SU-DHL-6 (cell line): ENCODE measurements at regions not wholly inside any gene's neighbourhood (a gene's known extent, or its start where the extent isn't known, plus 50 kb on each side); places are given as distances from the start of the nearest gene placed in this dataset.

Source experiments
- H2AFZ ChIP-seq: fragments of 200-600 bp; sonication (generic); 2 replicates; pipeline ENCODE4 v1.6.1; 2014; ENCODE audit warnings: low read depth, mild to moderate bottlenecking, moderate library complexity, mixed read lengths, antibody characterized with exemption, low read length; ENCODE audit not compliant: severe bottlenecking
- H3F3A ChIP-seq: fragments of 200-600 bp; shearing (Covaris generic); 2 replicates; pipeline ENCODE4 v1.6.0; 2016; ENCODE audit warnings: antibody characterized with exemption, mild to moderate bottlenecking; ENCODE audit not compliant: insufficient read depth
- H3K27ac ChIP-seq: fragments of 200-600 bp; sonication (generic); 2 replicates; pipeline ENCODE4 v1.5.1; 2016; ENCODE audit warnings: low read depth, mild to moderate bottlenecking, low read length, moderate library complexity, mixed read lengths
- H3K27me3 ChIP-seq: fragments of 200-600 bp; sonication (generic), shearing (Covaris generic); 2 replicates; pipeline ENCODE4 v1.6.0; 2014; ENCODE audit warnings: mild to moderate bottlenecking, low read length
- H3K36me3 ChIP-seq: fragments of 200-600 bp; sonication (generic); 2 replicates; pipeline ENCODE4 v1.6.1; 2014; ENCODE audit warnings: mild to moderate bottlenecking, low read length, mixed read lengths
- H3K4me2 ChIP-seq: fragments of 300-600, 200-600 bp; shearing (Covaris generic), sonication (generic); 2 replicates; pipeline ENCODE4 v1.6.0; 2014; ENCODE audit warnings: low read length, low read depth, mild to moderate bottlenecking; ENCODE audit not compliant: poor library complexity, severe bottlenecking
- H3K4me3 ChIP-seq: fragments of 200-600 bp; sonication (generic); 2 replicates; pipeline ENCODE4 v1.5.1; 2014; ENCODE audit warnings: antibody characterized with exemption, low read length, mild to moderate bottlenecking, mixed read lengths; ENCODE audit not compliant: insufficient read depth, poor library complexity, severe bottlenecking
- H3K79me2 ChIP-seq: fragments of 200-600 bp; sonication (generic); 2 replicates; pipeline ENCODE4 v1.6.1; 2014; ENCODE audit warnings: mild to moderate bottlenecking, low read length, moderate library complexity; ENCODE audit not compliant: insufficient read depth
- H3K9ac ChIP-seq: fragments of 200-600 bp; sonication (generic); 2 replicates; pipeline ENCODE4 v1.7.0; 2014; ENCODE audit warnings: mild to moderate bottlenecking, low read length
- H3K9me2 ChIP-seq: fragments of 200-600 bp; sonication (generic); replicated peaks from 2 replicates; pipeline ENCODE4 v1.6.1; 2014; ENCODE audit warnings: low read length; ENCODE audit not compliant: insufficient read depth
- H3K9me3 ChIP-seq: fragments of 200-600 bp; sonication (generic); 2 replicates; pipeline ENCODE4 v1.6.1; 2014; ENCODE audit warnings: low read length, mixed read lengths; ENCODE audit not compliant: insufficient read depth
- H4K20me1 ChIP-seq: fragments of 200-600 bp; sonication (generic); 2 replicates; pipeline ENCODE4 v1.6.1; 2014; ENCODE audit warnings: low read depth, mild to moderate bottlenecking, antibody characterized with exemption, low read length, moderate library complexity, mixed read lengths
- CTCF ChIP-seq: fragments of 200-600 bp; sonication (generic); IDR thresholded peaks from one replicate; pipeline ENCODE4 v1.5.1; 2017; ENCODE audit warnings: antibody characterized with exemption, mild to moderate bottlenecking, low read length, moderate library complexity; ENCODE audit not compliant: insufficient read depth, poor library complexity, severe bottlenecking
- EZH2phosphoT487 ChIP-seq: fragments of 200-600 bp; sonication (generic), shearing (Covaris generic); conservative IDR thresholded peaks from 2 replicates; pipeline ENCODE4 v1.6.1; 2018; ENCODE audit warnings: mild to moderate bottlenecking, antibody characterized with exemption, low read length, moderate library complexity, mixed read lengths

- Histone ChIP-seq H3K9me3 (no peaks in the 10 kb centered on the region), H3K9me2 (no peaks in the 10 kb centered on the region), H3K36me3 (no peaks in the 10 kb centered on the region), H3K4me2 (no peak overlapping the region), H2AFZ (no peak overlapping the region), H3K4me3 (no peak overlapping the region), H3F3A (no peaks in the 10 kb centered on the region), H3K27me3 (no peaks in the 10 kb centered on the region), H3K9ac (no peak overlapping the region), H3K79me2 (no peaks in the 10 kb centered on the region), H4K20me1 (no peaks in the 10 kb centered on the region), H3K27ac (no peak overlapping the region)
- TF ChIP-seq CTCF: no peak
- TF ChIP-seq EZH2phosphoT487: no peak
Measured at GRCh38 chr4:189073739-189074138, 866.9 kb upstream of the FRG1 start.

- Histone ChIP-seq H2AFZ (no peak overlapping the region), H3K36me3 (no peaks in the 10 kb centered on the region), H3K9me2 (no peaks in the 10 kb centered on the region), H3K79me2 (no peaks in the 10 kb centered on the region), H3F3A (no peaks in the 10 kb centered on the region), H3K9ac (no peak overlapping the region), H3K27me3 (no peaks in the 10 kb centered on the region), H4K20me1 (no peaks in the 10 kb centered on the region), H3K27ac (no peak overlapping the region), H3K4me3 (no peak overlapping the region), H3K9me3 (no peaks in the 10 kb centered on the region), H3K4me2 (no peak overlapping the region)
- no peak for TF ChIP-seq CTCF
- no peak for TF ChIP-seq EZH2phosphoT487
Measured at GRCh38 chr4:189081826-189082225, 858.8 kb upstream of the FRG1 start.

- Histone ChIP-seq H3K9me2 (no peaks in the 10 kb centered on the region), H3F3A (no peaks in the 10 kb centered on the region), H3K36me3 (no peaks in the 10 kb centered on the region), H3K27me3 (no peaks in the 10 kb centered on the region), H3K79me2 (no peaks in the 10 kb centered on the region), H3K4me3 (no peak overlapping the region), H2AFZ (no peak overlapping the region), H3K9ac (no peak overlapping the region), H4K20me1 (no peaks in the 10 kb centered on the region), H3K27ac (no peak overlapping the region), H3K9me3 (no peaks in the 10 kb centered on the region), H3K4me2 (no peak overlapping the region)
- no peak for TF ChIP-seq EZH2phosphoT487
- no peak for TF ChIP-seq CTCF
Measured at GRCh38 chr4:189083769-189084168, 856.9 kb upstream of the FRG1 start.

- H3F3A ChIP-seq: no peaks in the 10 kb centered on the region
- H3K36me3 ChIP-seq: no peaks in the 10 kb centered on the region
- H3K4me2 ChIP-seq: no peak overlapping the region
- H2AFZ ChIP-seq: no peak overlapping the region
- H3K27ac ChIP-seq: no peak overlapping the region
- no peaks in the 10 kb centered on the region for H3K9me2 ChIP-seq
- no peaks in the 10 kb centered on the region for H3K27me3 ChIP-seq
- H3K79me2 ChIP-seq: no peaks in the 10 kb centered on the region
- TF ChIP-seq EZH2phosphoT487: no peak
- no peak overlapping the region for H3K4me3 ChIP-seq
- H3K9me3 ChIP-seq: no peaks in the 10 kb centered on the region
- H4K20me1 ChIP-seq: no peaks in the 10 kb centered on the region
- no peak overlapping the region for H3K9ac ChIP-seq
Measured at GRCh38 chr4:189084671-189085070, 856.0 kb upstream of the FRG1 start.
